IMR-90 (cell line): ENCODE measurements at regions not wholly inside any gene's neighbourhood (a gene's known extent, or its start where the extent isn't known, plus 50 kb on each side); places are given as distances from the start of the nearest gene placed in this dataset.

Experiments
- ATAC-seq: fragments of 200-7000 bp; cut with Tn5 transposase; 2 replicates; pipeline ENCODE4 v1.9.1; 2020; ENCODE audit warnings: low read depth, mild to moderate bottlenecking, moderate library complexity
- BruUV-seq: library from RNA; stranded (reverse); fragments of 400-500 nt; replicated peaks from 2 replicates; lab custom pipeline; 2021; lab: Mats Ljungman, UMichigan
- CTCF ChIA-PET: fragments of 300-600 bp; formaldehyde crosslinking; extraction: SDS; loops from one replicate; lab custom pipeline; 2021; ENCODE audit warnings: antibody characterized with exemption; lab: Yijun Ruan, JAX
- POLR2A ChIA-PET: fragments of 300-600 bp; sonication (Branson Sonifier 250); formaldehyde crosslinking; loops from one replicate; lab custom pipeline; 2022; ENCODE audit warnings: antibody characterized with exemption; ENCODE audit not compliant: unreplicated experiment; lab: Charles Lee
- DNase-seq: peaks from one replicate; pipeline ENCODE4 v3.0.0; 2013
- H2AFZ ChIP-seq: replicated peaks from 2 replicates; pipeline ENCODE3; 2013; ENCODE audit warnings: low read length, mild to moderate bottlenecking; ENCODE audit not compliant: poor library complexity
- H2AK5ac ChIP-seq: 2 replicates; pipeline ENCODE4 v1.6.1; 2013; ENCODE audit warnings: low read depth, low read length, inconsistent platforms
- H2AK9ac ChIP-seq: replicated peaks from 2 replicates; pipeline ENCODE3; 2013; ENCODE audit warnings: mild to moderate bottlenecking, low read depth, low read length, moderate library complexity; ENCODE audit not compliant: poor library complexity
- H2BK120ac ChIP-seq: 2 replicates; pipeline ENCODE4 v1.6.1; 2013; ENCODE audit warnings: low read depth, low read length, inconsistent platforms
- H2BK15ac ChIP-seq: 3 replicates; pipeline ENCODE4 v1.6.1; 2013; ENCODE audit warnings: low read depth, low read length, inconsistent platforms
- H2BK20ac ChIP-seq: 2 replicates; pipeline ENCODE4 v1.6.1; 2013; ENCODE audit warnings: low read depth, mild to moderate bottlenecking, inconsistent platforms, low read length, moderate library complexity
- H2BK5ac ChIP-seq: 2 replicates; pipeline ENCODE4 v1.6.1; 2013; ENCODE audit warnings: mild to moderate bottlenecking, low read depth, low read length, inconsistent platforms; ENCODE audit not compliant: poor library complexity, severe bottlenecking
- H3K14ac ChIP-seq: replicated peaks from 2 replicates; pipeline ENCODE4 v1.6.1; 2013; ENCODE audit warnings: low read depth, low read length, inconsistent platforms
- H3K18ac ChIP-seq: 2 replicates; pipeline ENCODE4 v1.6.1; 2013; ENCODE audit warnings: low read depth, low read length, control low read depth
- H3K23ac ChIP-seq: 2 replicates; pipeline ENCODE4 v1.6.1; 2013; ENCODE audit warnings: low read depth, low read length, inconsistent platforms
- H3K27ac ChIP-seq: 2 replicates; pipeline ENCODE4 v1.5.1; 2013; ENCODE audit warnings: mild to moderate bottlenecking, control low read depth, low read length; ENCODE audit not compliant: insufficient read depth
- H3K27me3 ChIP-seq: 2 replicates; pipeline ENCODE4 v1.6.1; 2013; ENCODE audit warnings: low read length; ENCODE audit not compliant: control insufficient read depth, insufficient read depth
- H3K36me3 ChIP-seq: 2 replicates; pipeline ENCODE4 v1.6.1; 2013; ENCODE audit warnings: low read length, mixed read lengths; ENCODE audit not compliant: control insufficient read depth, insufficient read depth
- H3K4ac ChIP-seq: 2 replicates; pipeline ENCODE4 v1.6.1; 2013; ENCODE audit warnings: low read depth, low read length, inconsistent platforms
- H3K4me1 ChIP-seq: 2 replicates; pipeline ENCODE4 v1.6.1; 2013; ENCODE audit warnings: low read length, mixed read lengths; ENCODE audit not compliant: control insufficient read depth, insufficient read depth
- H3K4me2 ChIP-seq: 2 replicates; pipeline ENCODE4 v1.6.1; 2013; ENCODE audit warnings: low read depth, mild to moderate bottlenecking, control low read depth, low read length, moderate library complexity
- H3K4me3 ChIP-seq: 2 replicates; pipeline ENCODE4 v1.5.1; 2013; ENCODE audit warnings: low read depth, mild to moderate bottlenecking, control low read depth, low read length, moderate library complexity; ENCODE audit not compliant: insufficient read depth
- H3K56ac ChIP-seq: 2 replicates; pipeline ENCODE4 v1.6.1; 2013; ENCODE audit warnings: low read length, inconsistent platforms; ENCODE audit not compliant: insufficient read depth; ENCODE audit errors: extremely low read depth
- H3K79me1 ChIP-seq, 2 experiments: 2 replicates each; pipeline ENCODE4 v1.6.1; 2013; ENCODE audit warnings: low read length in 2 of 2, inconsistent platforms in 1 of 2, low read depth in 1 of 2
- H3K9ac ChIP-seq: 2 replicates; pipeline ENCODE4 v1.6.1; 2013; ENCODE audit warnings: low read depth, low read length, control low read depth
- H3K9me1 ChIP-seq: 2 replicates; pipeline ENCODE4 v1.6.1; 2013; ENCODE audit warnings: low read length, inconsistent platforms; ENCODE audit not compliant: insufficient read depth
- H3K9me3 ChIP-seq: 2 replicates; pipeline ENCODE4 v1.6.1; 2013; ENCODE audit warnings: low read length; ENCODE audit not compliant: control insufficient read depth, insufficient read depth
- H4K20me1 ChIP-seq: 2 replicates; pipeline ENCODE4 v1.6.1; 2013; ENCODE audit warnings: low read length, inconsistent platforms; ENCODE audit not compliant: insufficient read depth
- H4K5ac ChIP-seq: 2 replicates; pipeline ENCODE4 v1.6.1; 2013; ENCODE audit warnings: mild to moderate bottlenecking, low read depth, low read length, control low read depth
- H4K8ac ChIP-seq, 2 experiments: 2 replicates each; pipeline ENCODE4 v1.6.1; 2013; ENCODE audit warnings: low read depth in 2 of 2, low read length in 2 of 2, control low read depth in 1 of 2, inconsistent platforms in 1 of 2
- H4K91ac ChIP-seq: 2 replicates; pipeline ENCODE4 v1.6.1; 2013; ENCODE audit warnings: low read depth, low read length, inconsistent platforms; ENCODE audit not compliant: insufficient read depth
- BHLHE40 ChIP-seq: fragments of 150-350 bp; IDR thresholded peaks from 2 replicates; pipeline ENCODE4 v1.6.1; 2016; ENCODE audit warnings: mild to moderate bottlenecking, low read depth, low read length
- CEBPB ChIP-seq: IDR thresholded peaks from 2 replicates; pipeline ENCODE4 v1.6.1; 2012; ENCODE audit warnings: low read depth, low read length, improper control_type of control experiment
- CHD1 ChIP-seq: IDR thresholded peaks from 2 replicates; pipeline ENCODE4 v1.6.1; 2012; ENCODE audit warnings: low read depth, low read length, improper control_type of control experiment
- FOS ChIP-seq: fragments of 150-350 bp; IDR thresholded peaks from 2 replicates; pipeline ENCODE4 v1.6.1; 2016; ENCODE audit warnings: low read depth, low read length
- MAFK ChIP-seq: IDR thresholded peaks from 2 replicates; pipeline ENCODE4 v1.6.1; 2012; ENCODE audit warnings: low read depth, low read length, improper control_type of control experiment
- MAZ ChIP-seq: IDR thresholded peaks from 2 replicates; pipeline ENCODE4 v1.6.1; 2012; ENCODE audit warnings: low read depth, mild to moderate bottlenecking, low read length, improper control_type of control experiment, moderate library complexity, borderline replicate concordance
- MXI1 ChIP-seq: IDR thresholded peaks from 2 replicates; pipeline ENCODE4 v1.6.1; 2012; ENCODE audit warnings: low read depth, mild to moderate bottlenecking, low read length, moderate library complexity, borderline replicate concordance
- NFE2L2 ChIP-seq: fragments of 150-350 bp; IDR thresholded peaks from 2 replicates; pipeline ENCODE4 v1.6.1; 2016; ENCODE audit warnings: low read depth, mild to moderate bottlenecking, low read length
- POLR2A ChIP-seq: IDR thresholded peaks from 2 replicates; pipeline ENCODE4 v1.6.1; 2012; ENCODE audit warnings: mild to moderate bottlenecking, low read depth, low read length
- RAD21 ChIP-seq: IDR thresholded peaks from 2 replicates; pipeline ENCODE4 v1.6.1; 2012; ENCODE audit warnings: low read length, improper control_type of control experiment
- RFX5 ChIP-seq: IDR thresholded peaks from 2 replicates; pipeline ENCODE4 v1.8.0; 2012; ENCODE audit warnings: low read depth, mild to moderate bottlenecking, low read length, moderate library complexity
- SMC3 ChIP-seq: fragments of 150-350 bp; IDR thresholded peaks from 2 replicates; pipeline ENCODE4 v1.6.1; 2016; ENCODE audit warnings: low read depth, mild to moderate bottlenecking, antibody characterized with exemption, low read length, moderate library complexity
- WGBS, 2 experiments: methylation state at CpG; one replicate each; pipeline versions ENCODE4 v1.1.5 to v1.1.7; 2013; ENCODE audit warnings: missing lambda C conversion rate in 2 of 2; ENCODE audit not compliant: insufficient read length in 1 of 2; ENCODE audit errors: extremely low coverage in 2 of 2; 5-methylcytosine and 5-hydroxymethylcytosine counted together
- dilution Hi-C: fragments of 300-500 bp; cut with HindIII; formaldehyde crosslinking; loops from one replicate; pipeline ENCODE4 v1.14.3; 2018; ENCODE audit warnings: low sequenced_read_pairs; ENCODE audit not compliant: unreplicated experiment
- in situ Hi-C: fragments of 300-500 bp; cut with MboI; formaldehyde crosslinking; loops from 3 replicates; pipeline ENCODE4 v1.14.3; 2019; ENCODE audit warnings: low sequenced_read_pairs, inconsistent platforms, mixed read lengths
- intact Hi-C: fragments of 100-400 bp; cut with micrococcal nuclease; formaldehyde crosslinking; loops from 2 replicates; pipeline ENCODE4 v1.10.0; 2022
- TF ChIP-seq, protein P1 (sequence below): fragments of 150-350 bp; IDR thresholded peaks from 2 replicates; pipeline ENCODE4 v1.6.1; 2017; ENCODE audit warnings: mild to moderate bottlenecking, antibody characterized with exemption, low read length, low read depth
- TF ChIP-seq, protein P2 (sequence below): conservative IDR thresholded peaks from 2 replicates; pipeline ENCODE4 v1.5.1; 2012; ENCODE audit warnings: mild to moderate bottlenecking, low read depth, low read length, improper control_type of control experiment

DNA sequence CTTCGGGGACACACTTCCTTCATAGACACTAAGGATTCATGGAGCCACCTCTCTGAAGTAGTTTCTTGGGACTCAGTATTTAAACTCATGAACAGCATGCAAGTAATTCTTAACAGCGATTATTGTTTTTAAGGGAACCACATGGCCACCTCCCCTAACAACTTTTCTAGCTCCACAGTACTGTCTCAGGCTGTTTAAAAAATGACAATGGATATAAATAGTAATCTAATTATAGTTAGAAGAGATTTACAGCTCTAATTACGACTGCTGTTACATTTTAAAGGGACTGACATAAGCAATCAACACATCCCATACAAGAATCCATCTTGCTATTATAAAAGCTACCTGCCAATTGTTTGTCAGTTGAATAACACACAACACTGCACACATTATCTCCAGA, 72.1 kb upstream of the HDGFL1 start:
- POLR2A ChIA-PET: no interaction called here
- no peaks in the 10 kb centered on the region for H3K9me3 ChIP-seq
- dilution Hi-C loops: no loop called here

More for the DNA sequence above, 72.1 kb upstream of the HDGFL1 start:
- Histone ChIP-seq H3K56ac (no peak overlapping the region), H3K27ac (no peak overlapping the region), H3K23ac (no peak overlapping the region), H3K36me3 (no peaks in the 10 kb centered on the region), H3K79me1 (no peaks in the 10 kb centered on the region), H3K9me1 (no peaks in the 10 kb centered on the region), H3K18ac (no peak overlapping the region), H3K14ac (no peak overlapping the region), H3K4me1 (no peaks in the 10 kb centered on the region), H2AFZ (no peak overlapping the region), H4K91ac (no peak overlapping the region), H4K20me1 (no peaks in the 10 kb centered on the region), H4K5ac (no peak overlapping the region), H2AK5ac (no peak overlapping the region), H2AK9ac (no peak overlapping the region), H3K4ac (no peak overlapping the region), H3K4me2 (no peak overlapping the region), H2BK5ac (no peak overlapping the region), H3K4me3 (no peak overlapping the region), H2BK15ac (no peak overlapping the region), H3K9ac (no peak overlapping the region), H4K8ac (no peak overlapping the region), H2BK20ac (no peak overlapping the region), H2BK120ac (no peak overlapping the region), H3K27me3 (no peaks in the 10 kb centered on the region)
- no TSS peak for BruUV-seq
- DNase-seq (no peak), ATAC-seq (no peak)
- TF ChIP-seq, protein P1, sequence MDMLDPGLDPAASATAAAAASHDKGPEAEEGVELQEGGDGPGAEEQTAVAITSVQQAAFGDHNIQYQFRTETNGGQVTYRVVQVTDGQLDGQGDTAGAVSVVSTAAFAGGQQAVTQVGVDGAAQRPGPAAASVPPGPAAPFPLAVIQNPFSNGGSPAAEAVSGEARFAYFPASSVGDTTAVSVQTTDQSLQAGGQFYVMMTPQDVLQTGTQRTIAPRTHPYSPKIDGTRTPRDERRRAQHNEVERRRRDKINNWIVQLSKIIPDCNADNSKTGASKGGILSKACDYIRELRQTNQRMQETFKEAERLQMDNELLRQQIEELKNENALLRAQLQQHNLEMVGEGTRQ: no peak
- TF ChIP-seq, protein P2, sequence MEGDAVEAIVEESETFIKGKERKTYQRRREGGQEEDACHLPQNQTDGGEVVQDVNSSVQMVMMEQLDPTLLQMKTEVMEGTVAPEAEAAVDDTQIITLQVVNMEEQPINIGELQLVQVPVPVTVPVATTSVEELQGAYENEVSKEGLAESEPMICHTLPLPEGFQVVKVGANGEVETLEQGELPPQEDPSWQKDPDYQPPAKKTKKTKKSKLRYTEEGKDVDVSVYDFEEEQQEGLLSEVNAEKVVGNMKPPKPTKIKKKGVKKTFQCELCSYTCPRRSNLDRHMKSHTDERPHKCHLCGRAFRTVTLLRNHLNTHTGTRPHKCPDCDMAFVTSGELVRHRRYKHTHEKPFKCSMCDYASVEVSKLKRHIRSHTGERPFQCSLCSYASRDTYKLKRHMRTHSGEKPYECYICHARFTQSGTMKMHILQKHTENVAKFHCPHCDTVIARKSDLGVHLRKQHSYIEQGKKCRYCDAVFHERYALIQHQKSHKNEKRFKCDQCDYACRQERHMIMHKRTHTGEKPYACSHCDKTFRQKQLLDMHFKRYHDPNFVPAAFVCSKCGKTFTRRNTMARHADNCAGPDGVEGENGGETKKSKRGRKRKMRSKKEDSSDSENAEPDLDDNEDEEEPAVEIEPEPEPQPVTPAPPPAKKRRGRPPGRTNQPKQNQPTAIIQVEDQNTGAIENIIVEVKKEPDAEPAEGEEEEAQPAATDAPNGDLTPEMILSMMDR: no peak
- no peak for TF ChIP-seq FOS
- TF ChIP-seq MAFK: no peak
- no peak for TF ChIP-seq CHD1
- no peak for TF ChIP-seq POLR2A
- no peak for TF ChIP-seq RAD21
- TF ChIP-seq NFE2L2: no peak
- no peak for TF ChIP-seq SMC3
- TF ChIP-seq BHLHE40: no peak
- no peak for TF ChIP-seq CEBPB
- no peak for TF ChIP-seq MXI1
- TF ChIP-seq MAZ: no peak
- no peak for TF ChIP-seq RFX5
- intact Hi-C loops: no loop called here
- CTCF ChIA-PET: interaction anchor here (0.6 to 0.9 kb wide), 2 partner anchors 10 to 18 kb away, joined by 3 to 4 read pairs; no protein-coding TSS in a partner anchor
- no CpG with 5 or more reads among the region's 3 CpGs for WGBS, 2 experiments
- in situ Hi-C loops: no loop called here
